ENCODE measurements at regions not wholly inside any gene's neighbourhood (a gene's known extent, or its start where the extent isn't known, plus 50 kb on each side); places are given as distances from the start of the nearest gene placed in this dataset.

GRCh38 chr15:46647046-46647445 lies 1012.2 kb downstream of the SQOR start:
- DNase-seq (ENCODE audit: low spot score) = no peak

- DNase-seq (ENCODE audit: low spot score) = no peak
Observed at GRCh38 chr15:46652266-46652665, 1017.4 kb downstream of the SQOR start.

DNA sequence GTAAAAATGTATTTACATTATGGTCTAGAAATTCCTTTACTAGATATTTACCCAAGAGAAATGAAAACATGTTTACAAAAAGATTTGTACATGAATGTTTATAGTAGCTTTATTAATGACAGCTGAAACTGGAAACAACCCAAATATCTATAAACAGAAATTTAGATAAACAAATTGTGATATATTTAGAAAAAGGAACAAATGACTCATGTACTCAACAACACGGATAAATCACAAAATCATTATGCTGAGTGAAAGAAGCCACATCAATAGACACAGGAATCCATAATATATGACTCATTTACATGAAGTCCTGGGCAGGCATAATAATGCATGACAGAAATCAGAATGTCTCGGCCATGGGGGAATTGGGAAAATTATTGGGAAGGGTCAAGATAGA lies 1020.2 kb downstream of the SQOR start:
- no peak for DNase-seq (ENCODE audit: low spot score)

GRCh38 chr15:46660096-46660842 lies 1025.4 kb downstream of the SQOR start:
- DNase-seq (ENCODE audit: low spot score) = no peak

GRCh38 chr15:46670258-46670657 lies 1035.4 kb downstream of the SQOR start:
- no peak for DNase-seq (ENCODE audit: low spot score)

- DNase-seq (ENCODE audit: low spot score) = no peak
Observed at GRCh38 chr15:46671336-46671735, 1036.5 kb downstream of the SQOR start.

GRCh38 chr15:46672041-46672440 lies 1037.2 kb downstream of the SQOR start:
- DNase-seq (ENCODE audit: low spot score) = no peak

- DNase-seq (ENCODE audit: low spot score) = no peak
Observed at GRCh38 chr15:46676233-46677206, 1040.8 kb upstream of the SEMA6D start.

DNA sequence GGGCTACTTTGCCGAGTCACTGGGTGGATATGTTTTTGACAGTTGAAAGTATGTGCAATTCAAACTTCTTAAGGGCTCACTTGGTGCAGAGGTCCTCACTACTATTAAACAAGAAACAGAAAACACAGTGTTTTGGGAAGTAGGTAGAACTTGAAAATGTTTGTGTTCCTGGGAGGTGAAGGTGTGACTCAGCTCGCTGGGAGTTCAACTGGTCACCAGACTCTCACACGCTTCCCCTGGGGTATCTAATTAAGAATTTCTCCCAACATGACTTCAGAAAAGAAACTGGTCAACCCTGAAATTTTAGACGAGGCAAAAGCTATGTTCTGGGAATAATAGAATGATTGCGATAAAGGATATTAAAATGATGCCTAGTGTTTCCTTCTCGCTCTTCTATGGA lies 1039.8 kb upstream of the SEMA6D start:
- no peak for DNase-seq (ENCODE audit: low spot score)

DNA sequence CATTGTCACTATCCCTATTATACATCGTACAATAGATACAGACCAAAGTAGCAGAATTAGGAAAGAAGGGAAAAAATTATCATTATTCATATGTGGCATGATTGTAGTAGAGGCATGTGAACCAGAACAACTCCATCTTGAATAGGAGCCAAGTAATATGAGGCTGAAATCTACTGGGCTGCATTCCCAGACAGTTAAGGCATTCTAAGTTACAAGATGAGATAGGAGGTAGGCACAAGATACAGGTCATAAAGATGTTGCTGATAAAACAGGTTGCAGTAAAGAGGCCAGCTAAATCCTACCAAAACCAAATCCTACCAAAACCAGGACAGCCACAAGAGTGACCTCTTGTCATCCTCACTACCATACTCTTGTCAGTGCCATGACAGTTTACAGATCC lies 1035.4 kb upstream of the SEMA6D start:
- DNase-seq (ENCODE audit: low spot score) = no peak

- DNase-seq (ENCODE audit: low spot score) = no peak
Observed at GRCh38 chr15:46682969-46683791, 1034.1 kb upstream of the SEMA6D start.

DNA sequence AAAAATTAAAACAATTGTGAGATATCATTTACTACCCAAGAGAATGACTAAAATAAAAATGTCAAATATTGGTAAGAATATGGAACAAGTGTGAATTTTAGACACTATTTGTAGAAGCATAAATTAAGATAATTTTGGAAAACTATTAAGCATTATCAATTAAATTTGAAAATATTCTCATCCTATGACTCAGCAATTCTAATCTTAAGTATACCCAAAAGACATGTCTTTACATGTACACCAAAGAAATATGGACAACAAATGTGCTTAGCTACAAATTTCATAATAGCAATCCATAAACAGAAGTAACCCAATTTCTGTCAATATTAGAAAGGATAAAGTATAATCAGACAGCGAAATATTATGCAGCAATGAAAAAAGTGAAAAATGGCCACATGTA lies 1032.2 kb upstream of the SEMA6D start:
- DNase-seq (ENCODE audit: low spot score) = no peak

GRCh38 chr15:46685681-46686080 lies 1031.6 kb upstream of the SEMA6D start:
- no peak for DNase-seq (ENCODE audit: low spot score)

- DNase-seq (ENCODE audit: low spot score) = no peak
Observed at GRCh38 chr15:46696281-46696680, 1021.0 kb upstream of the SEMA6D start.

DNA sequence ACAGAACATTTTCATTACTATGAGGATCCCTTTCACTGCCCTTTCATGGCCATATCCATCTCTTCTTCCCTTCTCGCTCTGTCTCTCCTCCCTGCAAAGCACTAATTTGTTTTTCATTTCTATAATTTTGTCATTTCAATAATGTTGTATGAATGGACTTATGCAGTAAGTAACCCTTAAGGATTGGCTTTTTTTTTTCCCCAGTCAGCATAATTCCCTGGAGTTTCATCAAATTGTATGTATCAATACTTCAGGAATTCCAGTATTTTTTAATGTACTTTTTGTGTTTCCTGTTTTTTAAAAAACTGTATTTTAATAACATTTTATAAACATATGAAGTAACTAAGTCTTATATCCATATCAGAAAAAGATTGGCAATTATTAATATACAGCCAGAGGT lies 1016.0 kb upstream of the SEMA6D start:
- no peak for DNase-seq (ENCODE audit: low spot score)

DNA sequence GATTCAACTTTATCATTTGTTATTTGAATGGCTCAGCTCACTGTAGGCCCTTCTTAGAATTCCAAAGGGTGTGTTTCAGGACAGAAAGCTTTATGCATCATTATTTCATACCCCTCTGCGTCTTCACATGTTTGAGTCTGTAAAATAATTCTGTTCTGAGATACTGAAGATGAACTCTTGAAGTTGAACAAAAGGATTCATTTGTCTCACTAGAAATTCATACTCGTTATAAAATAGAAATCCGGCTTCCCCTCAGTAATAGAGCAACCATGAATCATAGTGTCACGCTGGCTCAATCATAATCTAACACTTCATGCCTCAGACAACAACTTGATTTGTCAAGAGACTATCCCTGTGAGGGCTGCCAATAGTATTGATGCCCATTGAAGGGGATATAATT lies 1015.4 kb upstream of the SEMA6D start:
- no peak for DNase-seq (ENCODE audit: low spot score)

DNA sequence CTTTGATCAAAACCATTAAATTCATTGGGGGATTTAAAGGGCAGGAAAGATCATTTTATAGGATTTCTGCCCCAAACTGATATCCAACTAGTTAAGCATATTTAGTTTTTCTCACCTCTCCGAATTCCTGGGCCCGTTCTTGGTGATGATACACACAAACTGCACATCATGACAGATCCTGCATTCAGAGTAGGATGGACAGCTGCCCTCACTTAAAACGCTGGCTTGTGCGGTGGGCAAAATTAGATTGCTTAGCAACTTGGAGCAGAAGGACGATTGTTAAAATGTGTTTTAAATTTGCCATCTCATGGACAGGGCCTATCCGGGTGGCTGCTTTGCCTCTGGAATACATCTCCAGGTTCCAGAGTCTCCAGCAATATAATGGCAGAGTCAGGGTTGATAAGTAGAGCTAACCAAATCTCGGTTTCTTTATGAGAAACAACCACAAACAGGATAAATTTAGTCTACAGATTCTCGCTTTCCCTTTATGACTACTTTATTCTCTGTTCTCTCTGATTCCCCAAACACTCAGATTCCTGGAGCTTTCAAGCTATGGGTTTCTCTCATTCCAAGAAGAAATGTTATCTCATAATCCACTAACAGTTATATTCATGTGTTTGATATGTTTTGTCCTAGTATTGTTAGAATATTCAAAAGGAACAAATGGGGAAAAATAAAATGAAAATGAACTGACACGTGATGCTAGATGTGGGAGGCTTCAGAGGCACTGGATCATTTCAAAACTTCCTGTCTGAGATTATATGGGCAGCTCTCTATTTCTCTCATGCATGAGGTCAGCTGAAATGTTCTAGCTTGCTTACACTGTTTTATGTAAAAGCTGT lies 1014.1 kb upstream of the SEMA6D start:
- no peak for DNase-seq (ENCODE audit: low spot score)

- DNase-seq (ENCODE audit: low spot score) = no peak
Observed at GRCh38 chr15:46703871-46704637, 1013.3 kb upstream of the SEMA6D start.

GRCh38 chr15:46707452-46707851 lies 1009.9 kb upstream of the SEMA6D start:
- DNase-seq (ENCODE audit: low spot score) = no peak

- DNase-seq (ENCODE audit: low spot score) = no peak
Observed at GRCh38 chr15:46708226-46708625, 1009.1 kb upstream of the SEMA6D start.
